Epidermal melanocyte (primary cell): ENCODE measurements at regions not wholly inside any gene's neighbourhood (a gene's known extent, or its start where the extent isn't known, plus 50 kb on each side); places are given as distances from the start of the nearest gene placed in this dataset.

Experiments
- DNase-seq: peaks from one replicate; pipeline ENCODE4 v3.0.0; 2011; ENCODE audit warnings: low spot score; ENCODE audit not compliant: insufficient read length

- DNase-seq, result no peak
Observed at GRCh38 chr21:24153137-24153536, 1454.1 kb downstream of the MRPL39 start.

- no peak for DNase-seq
Observed at GRCh38 chr21:24150753-24151152, 1456.5 kb downstream of the MRPL39 start.

- no peak for DNase-seq
Observed at GRCh38 chr21:24148461-24148860, 1458.8 kb downstream of the MRPL39 start.

GRCh38 chr21:24147674-24148073 lies 1459.6 kb downstream of the MRPL39 start:
- DNase-seq, result no peak

- DNase-seq, result no peak
Observed at GRCh38 chr21:24131056-24131455, 1476.2 kb downstream of the MRPL39 start.

GRCh38 chr21:24127651-24128050 lies 1479.6 kb downstream of the MRPL39 start:
- no peak for DNase-seq

- no peak for DNase-seq
Observed at GRCh38 chr21:24123785-24124184, 1483.5 kb downstream of the MRPL39 start.

- no peak for DNase-seq
Observed at GRCh38 chr21:24118738-24119459, 1488.4 kb downstream of the MRPL39 start.

- no peak for DNase-seq
Observed at GRCh38 chr21:24115141-24115540, 1492.1 kb downstream of the MRPL39 start.

- no peak for DNase-seq
Observed at GRCh38 chr21:24112020-24112419, 1495.3 kb downstream of the MRPL39 start.

- no peak for DNase-seq
Observed at GRCh38 chr21:24110846-24111245, 1496.4 kb downstream of the MRPL39 start.

GRCh38 chr21:24097181-24097580 lies 1510.1 kb downstream of the MRPL39 start:
- no peak for DNase-seq

- DNase-seq, result no peak
Observed at GRCh38 chr21:24096651-24097050, 1510.6 kb downstream of the MRPL39 start.

- no peak for DNase-seq
Observed at GRCh38 chr21:24093032-24093431, 1514.2 kb downstream of the MRPL39 start.

- DNase-seq, result no peak
Observed at GRCh38 chr21:24076179-24076578, 1531.1 kb downstream of the MRPL39 start.

- DNase-seq, result no peak
Observed at GRCh38 chr21:24055696-24056095, 1551.6 kb downstream of the MRPL39 start.

GRCh38 chr21:24050231-24050630 lies 1557.0 kb downstream of the MRPL39 start:
- DNase-seq, result no peak

GRCh38 chr21:24046829-24047443 lies 1560.3 kb downstream of the MRPL39 start:
- DNase-seq, result no peak

GRCh38 chr21:24045775-24046215 lies 1561.5 kb downstream of the MRPL39 start:
- DNase-seq, result no peak

- no peak for DNase-seq
Observed at GRCh38 chr21:24045373-24045772, 1561.9 kb downstream of the MRPL39 start.

GRCh38 chr21:24042687-24043086 lies 1564.6 kb downstream of the MRPL39 start:
- no peak for DNase-seq

GRCh38 chr21:24032709-24033232 lies 1574.5 kb downstream of the MRPL39 start:
- DNase-seq, result no peak

- DNase-seq, result no peak
Observed at GRCh38 chr21:24027396-24027795, 1579.9 kb downstream of the MRPL39 start.
